GM20000 (cell line): ENCODE measurements at regions not wholly inside any gene's neighbourhood (a gene's known extent, or its start where the extent isn't known, plus 50 kb on each side); places are given as distances from the start of the nearest gene placed in this dataset.

Experiments used
- DNase-seq: peaks from one replicate; pipeline ENCODE4 v3.0.0; 2012; ENCODE audit warnings: low spot score
- TF ChIP-seq, protein P1 (sequence below): IDR thresholded peaks from 2 replicates; pipeline ENCODE4 v1.5.1; 2012; ENCODE audit warnings: mild to moderate bottlenecking, control low read depth; ENCODE audit errors: extremely low read depth, missing control alignments

DNA sequence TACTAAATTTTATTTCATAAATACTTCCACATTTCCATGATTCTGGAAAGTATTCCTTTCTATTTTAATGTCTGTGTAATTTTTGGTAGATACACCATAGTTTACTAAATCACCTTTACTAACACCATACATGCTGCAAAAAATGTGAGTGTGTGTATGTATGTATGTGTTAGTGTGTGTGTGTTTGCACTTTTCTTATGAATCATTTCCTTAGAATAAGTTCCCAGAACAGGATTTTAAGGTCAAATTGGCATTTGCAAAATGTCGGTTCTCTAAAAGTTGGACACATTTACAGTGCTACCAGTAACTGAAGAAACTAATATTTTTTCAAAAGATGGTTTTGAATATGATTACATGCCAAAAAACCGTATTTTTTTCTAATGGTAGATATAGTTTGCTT lies 137.1 kb downstream of the CYB561 start:
- TF ChIP-seq, protein P1, sequence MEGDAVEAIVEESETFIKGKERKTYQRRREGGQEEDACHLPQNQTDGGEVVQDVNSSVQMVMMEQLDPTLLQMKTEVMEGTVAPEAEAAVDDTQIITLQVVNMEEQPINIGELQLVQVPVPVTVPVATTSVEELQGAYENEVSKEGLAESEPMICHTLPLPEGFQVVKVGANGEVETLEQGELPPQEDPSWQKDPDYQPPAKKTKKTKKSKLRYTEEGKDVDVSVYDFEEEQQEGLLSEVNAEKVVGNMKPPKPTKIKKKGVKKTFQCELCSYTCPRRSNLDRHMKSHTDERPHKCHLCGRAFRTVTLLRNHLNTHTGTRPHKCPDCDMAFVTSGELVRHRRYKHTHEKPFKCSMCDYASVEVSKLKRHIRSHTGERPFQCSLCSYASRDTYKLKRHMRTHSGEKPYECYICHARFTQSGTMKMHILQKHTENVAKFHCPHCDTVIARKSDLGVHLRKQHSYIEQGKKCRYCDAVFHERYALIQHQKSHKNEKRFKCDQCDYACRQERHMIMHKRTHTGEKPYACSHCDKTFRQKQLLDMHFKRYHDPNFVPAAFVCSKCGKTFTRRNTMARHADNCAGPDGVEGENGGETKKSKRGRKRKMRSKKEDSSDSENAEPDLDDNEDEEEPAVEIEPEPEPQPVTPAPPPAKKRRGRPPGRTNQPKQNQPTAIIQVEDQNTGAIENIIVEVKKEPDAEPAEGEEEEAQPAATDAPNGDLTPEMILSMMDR: no peak
- DNase-seq: no peak

DNA sequence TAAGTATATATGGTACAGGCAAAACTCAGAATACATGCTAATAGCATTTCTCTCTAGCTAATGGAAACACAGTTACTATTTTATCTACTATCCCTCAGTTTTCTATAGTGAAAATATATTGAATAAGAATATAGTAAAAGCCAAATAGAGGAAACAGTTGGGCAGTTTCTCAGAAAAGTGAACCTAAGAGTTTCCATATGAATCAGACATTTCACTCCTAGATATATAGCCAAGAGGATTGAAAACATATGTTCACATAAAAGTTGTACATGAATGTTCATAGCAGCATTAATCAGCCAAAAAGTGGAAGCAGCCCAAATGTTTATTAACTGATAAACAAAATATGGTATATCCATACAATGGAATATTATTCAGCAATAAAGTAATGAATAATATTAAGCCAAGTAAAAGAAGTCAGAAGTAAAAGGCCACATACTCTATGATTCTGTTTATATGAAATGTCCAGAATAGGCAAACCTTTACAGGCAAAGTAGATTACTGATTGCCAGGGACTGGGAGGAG lies 134.6 kb downstream of the CYB561 start:
- TF ChIP-seq, protein P1: no peak
- DNase-seq: no peak

DNA sequence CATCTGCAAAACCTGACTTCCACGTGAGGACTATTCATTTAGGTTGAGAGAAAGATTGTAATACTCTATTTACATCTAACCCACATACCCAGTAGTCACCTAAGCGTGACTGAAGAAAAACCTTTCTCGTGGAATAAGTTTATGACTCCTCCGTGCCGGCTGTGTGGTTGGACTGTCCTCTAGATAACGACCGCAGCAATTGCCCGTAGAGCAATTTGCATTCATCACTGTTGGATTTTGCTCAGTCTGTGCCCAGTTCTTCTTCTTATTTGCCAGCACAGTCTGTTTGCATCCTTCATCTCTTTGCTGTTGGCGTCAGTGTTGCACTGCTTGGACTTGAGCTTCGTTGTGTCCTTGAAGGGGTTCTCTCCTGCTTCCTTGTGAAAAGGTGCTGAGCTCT lies 131.3 kb downstream of the CYB561 start:
- TF ChIP-seq, protein P1: no peak
- DNase-seq: no peak

DNA sequence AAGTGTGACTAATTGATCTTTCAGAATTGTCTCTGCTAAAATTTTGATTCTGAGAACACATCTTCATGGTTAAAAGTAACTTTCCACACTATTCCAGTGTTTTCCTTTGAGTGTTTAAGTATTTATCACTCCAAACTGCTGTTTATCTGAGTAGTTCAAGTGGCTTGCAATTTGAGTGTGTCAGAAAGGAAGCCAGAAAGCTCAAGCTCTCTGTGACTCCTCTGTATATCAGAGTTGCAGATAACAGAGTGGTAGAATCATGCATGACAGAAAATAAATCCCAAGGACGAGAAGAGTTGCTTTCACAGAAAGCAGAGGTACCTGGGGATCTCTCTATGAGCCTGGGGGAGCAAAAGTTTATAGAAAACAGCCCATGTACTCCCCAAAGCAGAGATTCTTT lies 130.0 kb downstream of the CYB561 start:
- TF ChIP-seq, protein P1: no peak
- DNase-seq: no peak

DNA sequence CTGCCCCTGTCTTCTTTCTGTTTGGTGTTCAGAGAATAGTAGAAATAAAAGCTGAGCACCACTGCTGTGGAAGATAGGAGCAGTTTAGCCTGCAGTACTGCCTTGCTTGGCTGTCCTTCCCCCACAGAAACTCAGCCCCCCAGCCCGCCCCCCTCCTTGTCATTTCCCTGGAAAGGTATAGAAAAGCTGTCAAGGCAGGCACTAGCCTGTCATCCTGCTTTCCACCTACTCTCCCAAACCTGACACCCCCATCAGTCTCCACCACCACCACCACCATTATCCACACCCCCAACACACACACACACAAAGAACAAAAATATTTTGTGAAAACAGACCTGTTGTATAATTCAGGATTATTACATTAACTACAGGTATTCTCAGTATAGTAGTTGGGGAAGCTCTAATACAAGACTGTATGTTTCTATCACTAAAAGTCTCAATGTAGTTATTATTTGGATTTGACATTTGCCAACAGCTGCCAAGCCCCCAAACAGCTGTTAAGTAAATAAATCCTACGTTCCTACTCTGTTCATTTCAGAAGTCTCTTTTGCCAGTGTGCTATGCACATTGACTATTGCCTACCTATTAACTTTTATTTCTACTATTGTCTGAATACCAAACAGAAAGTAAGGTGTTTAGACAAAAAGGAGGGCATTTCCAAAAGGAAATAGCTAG lies 128.8 kb downstream of the CYB561 start:
- DNase-seq: no peak
- TF ChIP-seq, protein P1: no peak

DNA sequence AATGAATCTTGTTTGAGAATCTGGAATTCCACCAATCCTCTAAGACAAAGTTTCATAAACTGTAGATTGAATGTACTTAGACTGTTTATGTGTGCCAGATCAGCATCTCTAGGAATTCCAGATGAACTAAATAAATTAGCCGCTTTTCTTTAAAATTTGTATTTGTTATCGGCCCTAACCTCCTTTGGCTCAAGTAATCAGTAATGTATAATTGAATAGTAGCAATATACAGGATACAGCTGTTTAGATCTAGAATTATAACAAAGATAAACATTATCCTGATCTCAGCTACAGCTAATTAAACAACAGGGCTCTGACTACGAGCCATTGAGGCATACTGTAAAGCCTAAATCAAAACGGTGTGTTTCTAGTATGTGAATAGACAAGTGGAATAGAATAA lies 120.3 kb downstream of the CYB561 start:
- TF ChIP-seq, protein P1: no peak
- DNase-seq: no peak

DNA sequence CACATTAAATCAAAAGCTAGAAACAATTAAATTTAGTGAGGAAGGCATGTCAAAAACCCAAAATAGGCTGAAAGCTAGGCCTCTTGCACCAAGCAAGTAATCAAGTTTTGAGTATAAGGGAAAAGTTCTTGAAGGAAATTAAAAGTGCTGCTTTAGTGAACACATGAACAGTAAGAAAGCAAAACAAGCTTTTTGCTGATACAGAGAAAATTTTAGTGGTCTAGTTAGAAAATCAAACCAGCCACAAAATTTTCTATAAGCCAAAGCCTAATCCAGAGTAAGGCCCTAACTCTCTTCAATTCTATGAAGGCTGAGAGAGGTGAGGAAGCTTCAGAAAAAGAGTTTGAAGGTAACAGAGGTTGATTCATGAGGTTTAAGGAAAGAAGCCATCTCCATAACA lies 116.2 kb downstream of the CYB561 start:
- TF ChIP-seq, protein P1: no peak
- DNase-seq: no peak
